Stomach (tissue), 8 donors: ENCODE measurements at regions not wholly inside any gene's neighbourhood (a gene's known extent, or its start where the extent isn't known, plus 50 kb on each side); places are given as distances from the start of the nearest gene placed in this dataset.
"Not testable (repeated sequence)": the region's sequence is repeated elsewhere in the genome, so short reads cannot be mapped to it uniquely, and the experiment has no call there.

Experiments
- DNase-seq, 2 donors: peaks; one replicate each; pipeline versions ENCODE4 v3.0.0 to v3.0.0-alpha.2; 2013 to 2019
- H3K27ac ChIP-seq, 5 donors: fragments of 200-600 bp in 4 of 5; sonication (generic) in 4 of 5; one replicate each; pipeline ENCODE4 v1.5.1; 2013 to 2019; ENCODE audit warnings: mild to moderate bottlenecking in 1 of 5, moderate library complexity in 1 of 5
- H3K27me3 ChIP-seq, 3 donors: fragments of 200-600 bp; sonication (generic); one replicate each; pipeline ENCODE4 v1.5.1; 2017 to 2019; ENCODE audit warnings: mixed run types in 1 of 3
- H3K36me3 ChIP-seq, 4 donors: fragments of 200-600 bp; sonication (generic); 1 replicate in 3 of 4; 2 replicates in 1 of 4; pipeline ENCODE4 v1.5.1; 2016 to 2019
- H3K4me1 ChIP-seq, 4 donors: fragments of 200-600 bp; sonication (generic); one replicate each; pipeline ENCODE4 v1.5.1; 2016 to 2019
- H3K4me3 ChIP-seq, 4 donors: fragments of 200-600 bp; sonication (generic) in 3 of 4; one replicate each; pipeline ENCODE4 v1.5.1; 2016 to 2019; ENCODE audit warnings: mild to moderate bottlenecking in 1 of 4
- H3K9me3 ChIP-seq, 4 donors: fragments of 200-600 bp; sonication (generic); one replicate each; pipeline ENCODE4 v1.5.1; 2016 to 2019
- CTCF ChIP-seq, 7 experiments: fragments of 450-650 bp in 4 of 7; fragments of 200-600 bp in 3 of 7; sonication (generic) in 3 of 7; IDR thresholded peaks; one replicate each; pipeline ENCODE4 v1.5.1; 2016 to 2019; ENCODE audit warnings: antibody characterized with exemption in 7 of 7, control low read depth in 2 of 7, mild to moderate bottlenecking in 1 of 7
- EP300 ChIP-seq: sonication (generic); formaldehyde crosslinking; IDR thresholded peaks from one replicate; pipeline ENCODE4 v1.6.1; 2017; ENCODE audit warnings: antibody characterized with exemption
- POLR2A ChIP-seq, 4 donors: fragments of 450-650 bp; IDR thresholded peaks; one replicate each; pipeline ENCODE4 v1.6.1; 2016; ENCODE audit warnings: antibody characterized with exemption in 4 of 4, control low read depth in 2 of 4, mild to moderate bottlenecking in 1 of 4, moderate library complexity in 1 of 4
- POLR2AphosphoS5 ChIP-seq, 3 donors: sonication (generic); formaldehyde crosslinking; IDR thresholded peaks; one replicate each; pipeline ENCODE4 v1.6.1; 2016; ENCODE audit warnings: antibody characterized with exemption in 3 of 3
- WGBS, 5 donors: extraction: QIAGEN DNeasy Blood & Tissue Kit in 3 of 5; methylation state at CpG; one replicate each; pipeline versions ENCODE4 v1.1.5 to v1.1.7; 2013 to 2018; 5-methylcytosine and 5-hydroxymethylcytosine counted together
- intact Hi-C: fragments of 100-400 bp; cut with DNase I; formaldehyde crosslinking; loops from one replicate; pipeline ENCODE4 v1.15.1; 2023; ENCODE audit warnings: low total_unique reads
- donor health status: healthy with polysubstance abuse.
- donor health status: Bipolar disorder and iron deficiency.
- donor health status: healthy.

GRCh38 chr9:17878810-17879370, 300.0 kb downstream of the SH3GL2 start:
- H3K36me3 ChIP-seq: no peaks in the 10 kb centered on the region
- no peak for DNase-seq
- intact Hi-C loops: no loop called here
- peaks cover 0 to 3% (median 0%) of the 10 kb centered on the region in 4 donors for H3K4me1 ChIP-seq
- H3K4me3 ChIP-seq: no peak overlapping the region
- TF ChIP-seq EP300 (no peak), POLR2AphosphoS5 (IDR thresholded peaks at IDR 0.05) (no peak), CTCF (IDR thresholded peaks at IDR 0.05) (no peak), POLR2A (IDR thresholded peaks at IDR 0.05) (no peak)
- H3K9me3 ChIP-seq: peaks cover 0 to 6% (median 0%) of the 10 kb centered on the region in 4 donors
- H3K27ac ChIP-seq: no peak overlapping the region
- H3K27me3 ChIP-seq: no peaks in the 10 kb centered on the region
- 77 to 91% (median 89%) methylated on average over 3 of the region's 3 CpGs for WGBS, 5 donors

GRCh38 chr9:17881371-17881770, 302.5 kb downstream of the SH3GL2 start:
- WGBS, 5 donors: 87 to 89% (median 88%) methylated on average over 9 of the region's 9 CpGs
- TF ChIP-seq CTCF (IDR thresholded peaks at IDR 0.05) (no peak), EP300 (no peak), POLR2A (IDR thresholded peaks at IDR 0.05) (no peak), POLR2AphosphoS5 (IDR thresholded peaks at IDR 0.05) (no peak)
- no peak overlapping the region for H3K4me3 ChIP-seq

GRCh38 chr9:17882688-17883594, 304.1 kb downstream of the SH3GL2 start:
- Histone ChIP-seq H3K27ac (no peak overlapping the region), H3K9me3 (no peaks in the 10 kb centered on the region), H3K4me3 (no peak overlapping the region), H3K36me3 (no peaks in the 10 kb centered on the region), H3K27me3 (no peaks in the 10 kb centered on the region), H3K4me1 (peaks cover 0 to 3% (median 0%) of the 10 kb centered on the region in 4 donors)
- 63 to 83% (median 75%) methylated on average over 2 of the region's 2 CpGs for WGBS, 5 donors
- TF ChIP-seq POLR2AphosphoS5 (IDR thresholded peaks at IDR 0.05) (no peak), EP300 (no peak), CTCF (IDR thresholded peaks at IDR 0.05) (no peak), POLR2A (IDR thresholded peaks at IDR 0.05) (no peak)
- intact Hi-C loops: no loop called here
- no peak for DNase-seq

More at GRCh38 chr9:17881371-17881770, 302.5 kb downstream of the SH3GL2 start:
- Histone ChIP-seq H3K36me3 (no peaks in the 10 kb centered on the region), H3K4me1 (peaks cover 0 to 3% (median 0%) of the 10 kb centered on the region in 4 donors), H3K27ac (no peak overlapping the region), H3K9me3 (no peaks in the 10 kb centered on the region), H3K27me3 (no peaks in the 10 kb centered on the region)
- no peak for DNase-seq
- intact Hi-C loops: no loop called here

GRCh38 chr9:17888066-17888465, 309.2 kb downstream of the SH3GL2 start:
- Histone ChIP-seq H3K4me3 (no peak overlapping the region), H3K27me3 (no peaks in the 10 kb centered on the region), H3K27ac (no peak overlapping the region), H3K4me1 (no peaks in the 10 kb centered on the region), H3K36me3 (no peaks in the 10 kb centered on the region), H3K9me3 (no peaks in the 10 kb centered on the region)
- 77 to 85% (median 83%) methylated on average over 4 of the region's 4 CpGs for WGBS, 5 donors
- DNase-seq: no peak
- TF ChIP-seq CTCF (IDR thresholded peaks at IDR 0.05): no peak
- no peak for TF ChIP-seq EP300
- intact Hi-C loops: no loop called here

- intact Hi-C loops, DNase-seq, H3K27ac ChIP-seq, H3K36me3 ChIP-seq, H3K27me3 ChIP-seq, H3K4me1 ChIP-seq, H3K9me3 ChIP-seq, H3K4me3 ChIP-seq: not testable (repeated sequence)
- WGBS, 5 donors: 74 to 86% (median 81%) methylated on average over 1 of the region's 1 CpG
Measured at GRCh38 chr9:17888964-17889363, 310.1 kb downstream of the SH3GL2 start.
